ENCODE measurements at regions not wholly inside any gene's neighbourhood (a gene's known extent, or its start where the extent isn't known, plus 50 kb on each side); places are given as distances from the start of the nearest gene placed in this dataset.
"Not testable (repeated sequence)": the region's sequence is repeated elsewhere in the genome, so short reads cannot be mapped to it uniquely, and the experiment has no call there.

- DNase-seq = no peak
Observed at GRCh38 chr6:78513856-78514255, 353.5 kb upstream of the IRAK1BP1 start.

- DNase-seq = no peak
Observed at GRCh38 chr6:78515271-78515670, 352.1 kb upstream of the IRAK1BP1 start.

- no peak for DNase-seq
Observed at GRCh38 chr6:78517399-78517798, 350.0 kb upstream of the IRAK1BP1 start.

GRCh38 chr6:78523622-78524021, 343.7 kb upstream of the IRAK1BP1 start:
- no peak for DNase-seq

GRCh38 chr6:78525976-78526375, 341.4 kb upstream of the IRAK1BP1 start:
- DNase-seq = no peak

- no peak for DNase-seq
Observed at GRCh38 chr6:78526432-78526831, 340.9 kb upstream of the IRAK1BP1 start.

GRCh38 chr6:78528926-78529325, 338.4 kb upstream of the IRAK1BP1 start:
- no peak for DNase-seq

GRCh38 chr6:78530208-78530607, 337.1 kb upstream of the IRAK1BP1 start:
- DNase-seq = no peak

GRCh38 chr6:78533426-78533825, 333.9 kb upstream of the IRAK1BP1 start:
- no peak for DNase-seq

GRCh38 chr6:78533876-78534275, 333.5 kb upstream of the IRAK1BP1 start:
- no peak for DNase-seq

GRCh38 chr6:78538002-78538401, 329.3 kb upstream of the IRAK1BP1 start:
- DNase-seq = no peak

GRCh38 chr6:78547636-78548035, 319.7 kb upstream of the IRAK1BP1 start:
- not testable (repeated sequence) for DNase-seq

GRCh38 chr6:78551361-78551760, 316.0 kb upstream of the IRAK1BP1 start:
- no peak for DNase-seq

- DNase-seq = no peak
Observed at GRCh38 chr6:78552435-78552834, 314.9 kb upstream of the IRAK1BP1 start.

- no peak for DNase-seq
Observed at GRCh38 chr6:78554341-78554740, 313.0 kb upstream of the IRAK1BP1 start.

GRCh38 chr6:78559056-78559455, 308.3 kb upstream of the IRAK1BP1 start:
- DNase-seq = no peak

- no peak for DNase-seq
Observed at GRCh38 chr6:78561015-78561414, 306.3 kb upstream of the IRAK1BP1 start.

- DNase-seq = no peak
Observed at GRCh38 chr6:78565997-78566396, 301.4 kb upstream of the IRAK1BP1 start.

GRCh38 chr6:78570044-78570443, 297.3 kb upstream of the IRAK1BP1 start:
- no peak for DNase-seq

GRCh38 chr6:78577585-78577984, 289.8 kb upstream of the IRAK1BP1 start:
- DNase-seq = no peak

- peak; percentile 73 for DNase-seq
Observed at GRCh38 chr6:78578430-78578829, 288.9 kb upstream of the IRAK1BP1 start.

GRCh38 chr6:78580923-78581322, 286.4 kb upstream of the IRAK1BP1 start:
- DNase-seq = no peak

GRCh38 chr6:78583079-78583478, 284.3 kb upstream of the IRAK1BP1 start:
- no peak for DNase-seq

GRCh38 chr6:78589436-78589835, 277.9 kb upstream of the IRAK1BP1 start:
- no peak for DNase-seq

- DNase-seq = no peak
Observed at GRCh38 chr6:78593898-78594667, 273.3 kb upstream of the IRAK1BP1 start.

All from DMS153 (cell line).